GM21381 (cell line): ENCODE measurements at regions not wholly inside any gene's neighbourhood (a gene's known extent, or its start where the extent isn't known, plus 50 kb on each side); places are given as distances from the start of the nearest gene placed in this dataset.

Experiments
- ATAC-seq: cut with Tn5 transposase; IDR thresholded peaks from one replicate; pipeline ENCODE4 v1.9.1; 2021; ENCODE audit warnings: mild to moderate bottlenecking, moderate library complexity; ENCODE audit not compliant: unreplicated experiment

- ATAC-seq: no peak
Observed at GRCh38 chr10:62734781-62735463, 69.6 kb upstream of the ADO start.

- ATAC-seq: peak; percentile 50
Observed at GRCh38 chr10:62735464-62736167, 68.9 kb upstream of the ADO start.

- ATAC-seq: no peak
Observed at GRCh38 chr10:62736168-62736546, 68.4 kb upstream of the ADO start.

- no peak for ATAC-seq
Observed at GRCh38 chr10:62738916-62739315, 65.6 kb upstream of the ADO start.

GRCh38 chr10:62740885-62741745 is 63.4 kb upstream of the ADO start:
- ATAC-seq: no peak

GRCh38 chr10:62741996-62742395 is 62.5 kb upstream of the ADO start:
- ATAC-seq: no peak

- ATAC-seq: no peak
Observed at GRCh38 chr10:62742536-62743061, 61.9 kb upstream of the ADO start.

- no peak for ATAC-seq
Observed at GRCh38 chr10:62744136-62744535, 60.4 kb upstream of the ADO start.

GRCh38 chr10:62745581-62745980 is 58.9 kb upstream of the ADO start:
- no peak for ATAC-seq

GRCh38 chr10:62746951-62747729 is 57.4 kb upstream of the ADO start:
- no peak for ATAC-seq

GRCh38 chr10:62748386-62748785 is 56.1 kb upstream of the ADO start:
- no peak for ATAC-seq

GRCh38 chr10:62749093-62749683 is 55.3 kb upstream of the ADO start:
- ATAC-seq: no peak
